ENCODE measurements at regions not wholly inside any gene's neighbourhood (a gene's known extent, or its start where the extent isn't known, plus 50 kb on each side); places are given as distances from the start of the nearest gene placed in this dataset.

GRCh38 chr5:111930905-111931461 is 174.0 kb upstream of the NREP start:
- Histone ChIP-seq H3K27ac (no peak overlapping the region), H3K4me3 (no peak overlapping the region), H3K4me1 (no peaks in the 10 kb centered on the region), H3K9me3 (no peaks in the 10 kb centered on the region), H3K27me3 (no peaks in the 10 kb centered on the region), H3K36me3 (ENCODE audit: low read depth, missing control alignments) (no peaks in the 10 kb centered on the region)
- 95 to 96% methylated on average over 2 of the region's 2 CpGs for WGBS, 2 donors
- intact Hi-C loops (cut with DNase I; ENCODE audit: low total_unique reads): no loop called here
- TF ChIP-seq POLR2A (IDR thresholded peaks at IDR 0.05): no peak
- no peak for TF ChIP-seq CTCF (IDR thresholded peaks at IDR 0.05)
- no peak for DNase-seq

DNA sequence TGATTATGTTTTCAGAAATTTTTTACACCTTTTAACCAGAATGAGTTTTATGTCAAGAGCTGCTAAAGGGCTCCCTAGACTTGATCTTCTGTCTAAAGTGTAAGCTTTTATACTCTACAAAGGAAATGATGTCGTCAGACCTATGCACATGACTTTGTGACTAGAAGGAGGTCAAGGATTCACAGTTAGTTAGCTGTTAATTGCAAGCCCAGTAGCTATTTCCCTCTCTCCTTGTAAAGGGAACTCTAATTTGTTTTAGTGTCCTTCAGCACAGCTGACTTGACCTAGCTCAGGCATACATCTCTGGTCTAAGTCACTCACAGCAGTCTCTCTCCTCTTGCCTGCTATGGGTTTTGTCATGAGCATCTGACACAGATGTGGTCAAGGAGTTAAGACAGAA is 173.5 kb upstream of the NREP start:
- WGBS, 2 donors: 64 to 74% methylated on average over 1 of the region's 1 CpG
- Histone ChIP-seq H3K36me3 (ENCODE audit: low read depth, missing control alignments) (no peaks in the 10 kb centered on the region), H3K27ac (no peak overlapping the region), H3K9me3 (no peaks in the 10 kb centered on the region), H3K27me3 (no peaks in the 10 kb centered on the region), H3K4me3 (no peak overlapping the region), H3K4me1 (no peaks in the 10 kb centered on the region)
- TF ChIP-seq POLR2A (IDR thresholded peaks at IDR 0.05): no peak
- TF ChIP-seq CTCF (IDR thresholded peaks at IDR 0.05): no peak
- no peak for DNase-seq
- intact Hi-C loops (cut with DNase I; ENCODE audit: low total_unique reads): no loop called here

GRCh38 chr5:111929867-111930266 is 172.9 kb upstream of the NREP start:
- Histone ChIP-seq H3K9me3 (no peaks in the 10 kb centered on the region), H3K27me3 (no peaks in the 10 kb centered on the region), H3K4me1 (no peaks in the 10 kb centered on the region), H3K27ac (no peak overlapping the region), H3K4me3 (no peak overlapping the region), H3K36me3 (ENCODE audit: low read depth, missing control alignments) (no peaks in the 10 kb centered on the region)
- TF ChIP-seq POLR2A (IDR thresholded peaks at IDR 0.05) (no peak), CTCF (IDR thresholded peaks at IDR 0.05) (no peak)
- no peak for DNase-seq
- intact Hi-C loops (cut with DNase I; ENCODE audit: low total_unique reads): no loop called here
- 97 to 100% methylated on average over 1 of the region's 1 CpG for WGBS, 2 donors

- intact Hi-C loops (cut with DNase I; ENCODE audit: low total_unique reads): no loop called here
- no peak for TF ChIP-seq POLR2A (IDR thresholded peaks at IDR 0.05)
- TF ChIP-seq CTCF (IDR thresholded peaks at IDR 0.05): no peak
- Histone ChIP-seq H3K4me1 (no peaks in the 10 kb centered on the region), H3K27me3 (no peaks in the 10 kb centered on the region), H3K36me3 (ENCODE audit: low read depth, missing control alignments) (no peaks in the 10 kb centered on the region), H3K9me3 (no peaks in the 10 kb centered on the region), H3K27ac (no peak overlapping the region), H3K4me3 (no peak overlapping the region)
- DNase-seq: no peak
Measured at GRCh38 chr5:111929261-111929660, 172.3 kb upstream of the NREP start.

GRCh38 chr5:111928511-111928910 is 171.5 kb upstream of the NREP start:
- no peaks in the 10 kb centered on the region for H3K36me3 ChIP-seq (ENCODE audit: low read depth, missing control alignments)
- no peak overlapping the region for H3K27ac ChIP-seq
- no peaks in the 10 kb centered on the region for H3K9me3 ChIP-seq
- intact Hi-C loops (cut with DNase I; ENCODE audit: low total_unique reads): no loop called here
- H3K27me3 ChIP-seq: no peaks in the 10 kb centered on the region
- H3K4me3 ChIP-seq: no peak overlapping the region
- no peak for DNase-seq
- TF ChIP-seq POLR2A (IDR thresholded peaks at IDR 0.05) (no peak), CTCF (IDR thresholded peaks at IDR 0.05) (no peak)
- H3K4me1 ChIP-seq: no peaks in the 10 kb centered on the region
